DOHH2 (cell line): ENCODE measurements at regions not wholly inside any gene's neighbourhood (a gene's known extent, or its start where the extent isn't known, plus 50 kb on each side); places are given as distances from the start of the nearest gene placed in this dataset.

ENCODE experiments used
- EZH2phosphoT487 ChIP-seq: fragments of 200-600 bp; sonication (generic); IDR thresholded peaks from 2 replicates; pipeline ENCODE4 v1.6.1; 2017; ENCODE audit warnings: borderline replicate concordance, mild to moderate bottlenecking, antibody characterized with exemption, low read length, moderate library complexity, mixed read lengths
- TF ChIP-seq, protein P1 (sequence below): fragments of 200-600 bp; sonication (generic); IDR thresholded peaks from one replicate; pipeline ENCODE4 v1.5.1; 2014; ENCODE audit warnings: antibody characterized with exemption, mild to moderate bottlenecking, low read depth, low read length; ENCODE audit not compliant: poor library complexity, severe bottlenecking

DNA sequence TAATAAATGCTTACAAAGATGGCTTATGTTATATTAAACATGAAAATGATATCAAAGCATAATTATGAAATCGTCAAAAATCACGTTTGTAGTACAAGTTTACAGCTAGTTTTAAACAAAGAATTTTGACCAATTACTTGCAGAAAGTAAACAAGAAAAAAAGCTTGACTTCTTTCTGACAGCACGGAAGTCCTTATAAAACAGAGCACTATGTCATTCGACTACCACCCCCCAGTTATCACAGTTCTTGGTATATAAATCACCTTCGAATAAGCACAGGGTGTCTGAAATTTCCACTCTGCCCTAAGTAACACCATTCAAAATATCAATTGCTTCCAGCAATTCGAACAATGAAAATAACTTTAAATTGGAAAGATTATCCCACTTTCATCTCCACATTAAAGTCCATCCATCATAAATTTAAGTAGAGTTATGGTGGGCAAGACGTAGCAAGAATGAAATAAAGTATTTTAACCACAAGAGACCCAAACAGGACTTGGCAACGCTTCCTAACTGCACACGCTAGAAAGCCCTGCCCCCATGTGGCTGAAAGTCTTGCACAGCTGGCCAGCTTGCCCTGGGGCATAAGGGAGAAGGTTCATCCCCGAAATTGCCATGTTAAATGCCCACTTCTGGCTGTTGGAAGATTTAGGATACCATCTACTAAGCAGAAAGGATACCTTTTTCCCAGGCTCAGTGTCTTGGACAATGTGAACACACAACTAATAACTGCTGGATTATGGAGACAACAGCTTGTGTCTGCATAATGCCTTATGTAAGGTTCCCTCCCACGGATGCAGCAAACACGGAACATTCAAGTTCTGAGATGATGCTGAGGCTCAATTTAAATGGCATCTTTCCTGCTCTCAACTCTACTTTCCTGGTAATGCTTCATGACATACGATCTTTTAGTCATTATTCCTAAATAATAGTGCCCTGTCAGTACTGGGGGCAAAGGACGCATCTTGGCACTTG, 116.4 kb upstream of the TJP1 start:
- TF ChIP-seq, protein P1, sequence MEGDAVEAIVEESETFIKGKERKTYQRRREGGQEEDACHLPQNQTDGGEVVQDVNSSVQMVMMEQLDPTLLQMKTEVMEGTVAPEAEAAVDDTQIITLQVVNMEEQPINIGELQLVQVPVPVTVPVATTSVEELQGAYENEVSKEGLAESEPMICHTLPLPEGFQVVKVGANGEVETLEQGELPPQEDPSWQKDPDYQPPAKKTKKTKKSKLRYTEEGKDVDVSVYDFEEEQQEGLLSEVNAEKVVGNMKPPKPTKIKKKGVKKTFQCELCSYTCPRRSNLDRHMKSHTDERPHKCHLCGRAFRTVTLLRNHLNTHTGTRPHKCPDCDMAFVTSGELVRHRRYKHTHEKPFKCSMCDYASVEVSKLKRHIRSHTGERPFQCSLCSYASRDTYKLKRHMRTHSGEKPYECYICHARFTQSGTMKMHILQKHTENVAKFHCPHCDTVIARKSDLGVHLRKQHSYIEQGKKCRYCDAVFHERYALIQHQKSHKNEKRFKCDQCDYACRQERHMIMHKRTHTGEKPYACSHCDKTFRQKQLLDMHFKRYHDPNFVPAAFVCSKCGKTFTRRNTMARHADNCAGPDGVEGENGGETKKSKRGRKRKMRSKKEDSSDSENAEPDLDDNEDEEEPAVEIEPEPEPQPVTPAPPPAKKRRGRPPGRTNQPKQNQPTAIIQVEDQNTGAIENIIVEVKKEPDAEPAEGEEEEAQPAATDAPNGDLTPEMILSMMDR, result no peak
- no peak for TF ChIP-seq EZH2phosphoT487
